ENCODE measurements at regions not wholly inside any gene's neighbourhood (a gene's known extent, or its start where the extent isn't known, plus 50 kb on each side); places are given as distances from the start of the nearest gene placed in this dataset.

GRCh38 chr2:64773461-64774118 lies 119.9 kb upstream of the SERTAD2 start:
- CTCF ChIA-PET, result interaction anchor here (0.5 to 0.7 kb wide), 2 partner anchors 156 to 558 kb away, joined by 3 to 5 read pairs; no protein-coding TSS in a partner anchor
- 90% methylated on average over 11 of the region's 12 CpGs for WGBS (ENCODE audit: insufficient coverage)
- Mint-ChIP-seq H3K9me3 (peaks cover 0 to 4% (median 0%) of the 10 kb centered on the region in 3 donors), H3K36me3 (no peaks in the 10 kb centered on the region), H3K4me3 (no peak overlapping the region), H3K27me3 (no peaks in the 10 kb centered on the region), H3K27ac (no peak overlapping the region), H3K4me1 (peaks cover 4 to 5% (median 5%) of the 10 kb centered on the region in 3 donors)
- Histone ChIP-seq H3K27me3 (replicated peaks in 1 of 2; ENCODE audit: control insufficient read depth in 2 of 2, extremely low read depth in 1 of 2, insufficient read depth in 2 of 2, low read length in 1 of 2) (no peaks in the 10 kb centered on the region), H3K4me1 (ENCODE audit: control insufficient read depth in 1 of 2, extremely low read depth in 1 of 2, insufficient read depth in 2 of 2, low read length in 2 of 2) (peaks cover 0 to 2% of the 10 kb centered on the region in 2 experiments), H3K36me3 (ENCODE audit: control insufficient read depth in 2 of 2, extremely low read depth in 1 of 2, insufficient read depth in 1 of 2, low read length in 1 of 2) (no peaks in the 10 kb centered on the region), H3K27ac (ENCODE audit: low read length) (no peak overlapping the region), H3K9me3 (no peaks in the 10 kb centered on the region), H3K4me3 (ENCODE audit: control insufficient read depth in 1 of 2, extremely low read depth in 1 of 2, low read length in 1 of 2) (no peak overlapping the region)
- POLR2A ChIA-PET, result interaction anchor here in 1 of 2 donors (0.6 kb wide), 1 partner anchor 644 kb away, joined by 3 read pairs; no protein-coding TSS in a partner anchor
- ATAC-seq (replicated peaks in 1 of 4), result no peak
- no peak for DNase-seq

- no peaks in the 10 kb centered on the region for H3K4me1 ChIP-seq (ENCODE audit: control insufficient read depth in 1 of 2, extremely low read depth in 1 of 2, insufficient read depth in 2 of 2, low read length in 2 of 2)
- no peak overlapping the region for H3K4me3 ChIP-seq (ENCODE audit: control insufficient read depth in 1 of 2, extremely low read depth in 1 of 2, low read length in 1 of 2)
- Mint-ChIP-seq H3K4me3 (no peak overlapping the region), H3K9me3 (peaks cover 0 to 4% (median 0%) of the 10 kb centered on the region in 3 donors), H3K36me3 (no peaks in the 10 kb centered on the region), H3K4me1 (no peaks in the 10 kb centered on the region), H3K27me3 (no peaks in the 10 kb centered on the region), H3K27ac (no peak overlapping the region)
- H3K9me3 ChIP-seq, result no peaks in the 10 kb centered on the region
- H3K27me3 ChIP-seq (replicated peaks in 1 of 2; ENCODE audit: control insufficient read depth in 2 of 2, extremely low read depth in 1 of 2, insufficient read depth in 2 of 2, low read length in 1 of 2), result no peaks in the 10 kb centered on the region
- POLR2A ChIA-PET, result no interaction called here
- H3K36me3 ChIP-seq (ENCODE audit: control insufficient read depth in 2 of 2, extremely low read depth in 1 of 2, insufficient read depth in 1 of 2, low read length in 1 of 2), result no peaks in the 10 kb centered on the region
- ATAC-seq (replicated peaks in 1 of 4) (no peak), DNase-seq (no peak)
- WGBS (ENCODE audit: insufficient coverage), result no CpG with 5 or more reads among the region's 3 CpGs
- CTCF ChIA-PET, result no interaction called here
- no peak overlapping the region for H3K27ac ChIP-seq (ENCODE audit: low read length)
Measured at GRCh38 chr2:64777841-64778240, 124.1 kb upstream of the SERTAD2 start.

- no peak for ATAC-seq (replicated peaks in 1 of 4)
- ChIA-PET CTCF (no interaction called here), POLR2A (interaction anchor here in 1 of 2 donors (0.6 kb wide), 1 partner anchor 42 kb away, joined by 5 read pairs; no protein-coding TSS in a partner anchor)
- Mint-ChIP-seq H3K4me1 (no peaks in the 10 kb centered on the region), H3K4me3 (no peak overlapping the region), H3K27me3 (no peaks in the 10 kb centered on the region), H3K9me3 (peaks cover 0 to 4% (median 0%) of the 10 kb centered on the region in 3 donors), H3K27ac (no peak overlapping the region), H3K36me3 (no peaks in the 10 kb centered on the region)
- no peaks in the 10 kb centered on the region for H3K27me3 ChIP-seq (replicated peaks in 1 of 2; ENCODE audit: control insufficient read depth in 2 of 2, extremely low read depth in 1 of 2, insufficient read depth in 2 of 2, low read length in 1 of 2)
- WGBS (ENCODE audit: insufficient coverage), result 74% methylated on average over 4 of the region's 5 CpGs
- no peaks in the 10 kb centered on the region for H3K36me3 ChIP-seq (ENCODE audit: control insufficient read depth in 2 of 2, extremely low read depth in 1 of 2, insufficient read depth in 1 of 2, low read length in 1 of 2)
- H3K4me3 ChIP-seq (ENCODE audit: control insufficient read depth in 1 of 2, extremely low read depth in 1 of 2, low read length in 1 of 2), result no peak overlapping the region
- no peaks in the 10 kb centered on the region for H3K4me1 ChIP-seq (ENCODE audit: control insufficient read depth in 1 of 2, extremely low read depth in 1 of 2, insufficient read depth in 2 of 2, low read length in 2 of 2)
- DNase-seq, result no peak
- no peaks in the 10 kb centered on the region for H3K9me3 ChIP-seq
- no peak overlapping the region for H3K27ac ChIP-seq (ENCODE audit: low read length)
Measured at GRCh38 chr2:64779117-64779690, 125.5 kb upstream of the SERTAD2 start.

- CTCF ChIA-PET, result no interaction called here
- no peaks in the 10 kb centered on the region for H3K4me1 Mint-ChIP-seq
- 86% methylated on average over 4 of the region's 6 CpGs for WGBS (ENCODE audit: insufficient coverage)
- H3K27ac ChIP-seq (ENCODE audit: low read length), result no peak overlapping the region
- H3K27me3 ChIP-seq (replicated peaks in 1 of 2; ENCODE audit: control insufficient read depth in 2 of 2, extremely low read depth in 1 of 2, insufficient read depth in 2 of 2, low read length in 1 of 2), result no peaks in the 10 kb centered on the region
- H3K36me3 ChIP-seq (ENCODE audit: control insufficient read depth in 2 of 2, extremely low read depth in 1 of 2, insufficient read depth in 1 of 2, low read length in 1 of 2), result no peaks in the 10 kb centered on the region
- H3K4me1 ChIP-seq (ENCODE audit: control insufficient read depth in 1 of 2, extremely low read depth in 1 of 2, insufficient read depth in 2 of 2, low read length in 2 of 2), result no peaks in the 10 kb centered on the region
- DNase-seq, result no peak
- no peak overlapping the region for H3K27ac Mint-ChIP-seq
- POLR2A ChIA-PET, result no interaction called here
- H3K9me3 Mint-ChIP-seq, result peaks cover 0 to 4% (median 0%) of the 10 kb centered on the region in 3 donors
- no peaks in the 10 kb centered on the region for H3K9me3 ChIP-seq
- no peak for ATAC-seq (replicated peaks in 1 of 4)
- no peaks in the 10 kb centered on the region for H3K36me3 Mint-ChIP-seq
- no peak overlapping the region for H3K4me3 Mint-ChIP-seq
- H3K4me3 ChIP-seq (ENCODE audit: control insufficient read depth in 1 of 2, extremely low read depth in 1 of 2, low read length in 1 of 2), result no peak overlapping the region
- no peaks in the 10 kb centered on the region for H3K27me3 Mint-ChIP-seq
Measured at GRCh38 chr2:64780041-64780440, 126.3 kb upstream of the SERTAD2 start.

- no CpG with 5 or more reads among the region's 2 CpGs for whole genome bisulfite sequencing (ENCODE audit: insufficient coverage)
- H3K9me3 ChIP-seq, result no peaks in the 10 kb centered on the region
- H3K4me1 ChIP-seq (ENCODE audit: control insufficient read depth in 1 of 2, extremely low read depth in 1 of 2, insufficient read depth in 2 of 2, low read length in 2 of 2), result no peaks in the 10 kb centered on the region
- Mint-ChIP-seq H3K36me3 (no peaks in the 10 kb centered on the region), H3K9me3 (no peaks in the 10 kb centered on the region), H3K27me3 (no peaks in the 10 kb centered on the region), H3K4me1 (no peaks in the 10 kb centered on the region), H3K27ac (no peak overlapping the region), H3K4me3 (no peak overlapping the region)
- DNase-seq (no peak), ATAC-seq (replicated peaks in 1 of 4) (no peak)
- no peak overlapping the region for H3K4me3 ChIP-seq (ENCODE audit: control insufficient read depth in 1 of 2, extremely low read depth in 1 of 2, low read length in 1 of 2)
- POLR2A ChIA-PET, result no interaction called here
- H3K36me3 ChIP-seq (ENCODE audit: control insufficient read depth in 2 of 2, extremely low read depth in 1 of 2, insufficient read depth in 1 of 2, low read length in 1 of 2), result peaks cover 0 to 2% of the 10 kb centered on the region in 2 donors
- CTCF ChIA-PET, result interaction anchor here in 1 of 2 donors (0.7 kb wide), 1 partner anchor 50 kb away, joined by 3 read pairs; no protein-coding TSS in a partner anchor
- H3K27me3 ChIP-seq (replicated peaks in 1 of 2; ENCODE audit: control insufficient read depth in 2 of 2, extremely low read depth in 1 of 2, insufficient read depth in 2 of 2, low read length in 1 of 2), result no peaks in the 10 kb centered on the region
- H3K27ac ChIP-seq (ENCODE audit: low read length), result no peak overlapping the region
Measured at GRCh38 chr2:64781711-64782390, 128.1 kb upstream of the SERTAD2 start.

GRCh38 chr2:64784168-64785061 lies 130.7 kb upstream of the SERTAD2 start:
- no peaks in the 10 kb centered on the region for H3K9me3 Mint-ChIP-seq
- ChIA-PET CTCF (no interaction called here), POLR2A (no interaction called here)
- H3K36me3 Mint-ChIP-seq, result no peaks in the 10 kb centered on the region
- Histone ChIP-seq H3K27me3 (replicated peaks in 1 of 2; ENCODE audit: control insufficient read depth in 2 of 2, extremely low read depth in 1 of 2, insufficient read depth in 2 of 2, low read length in 1 of 2) (no peaks in the 10 kb centered on the region), H3K4me1 (ENCODE audit: control insufficient read depth in 1 of 2, extremely low read depth in 1 of 2, insufficient read depth in 2 of 2, low read length in 2 of 2) (no peaks in the 10 kb centered on the region), H3K27ac (ENCODE audit: low read length) (no peak overlapping the region), H3K4me3 (ENCODE audit: control insufficient read depth in 1 of 2, extremely low read depth in 1 of 2, low read length in 1 of 2) (no peak overlapping the region), H3K9me3 (no peaks in the 10 kb centered on the region), H3K36me3 (ENCODE audit: control insufficient read depth in 2 of 2, extremely low read depth in 1 of 2, insufficient read depth in 1 of 2, low read length in 1 of 2) (peaks cover 0 to 2% of the 10 kb centered on the region in 2 donors)
- no peaks in the 10 kb centered on the region for H3K4me1 Mint-ChIP-seq
- no peak overlapping the region for H3K4me3 Mint-ChIP-seq
- DNase-seq (no peak), ATAC-seq (replicated peaks in 1 of 4) (no peak)
- H3K27ac Mint-ChIP-seq, result no peak overlapping the region
- 87% methylated on average over 14 of the region's 14 CpGs for WGBS (ENCODE audit: insufficient coverage)
- no peaks in the 10 kb centered on the region for H3K27me3 Mint-ChIP-seq

Data from T-cell (primary cell).